HG02852 (cell line): ENCODE measurements at regions not wholly inside any gene's neighbourhood (a gene's known extent, or its start where the extent isn't known, plus 50 kb on each side); places are given as distances from the start of the nearest gene placed in this dataset.
"Not testable (repeated sequence)": the region's sequence is repeated elsewhere in the genome, so short reads cannot be mapped to it uniquely, and the experiment has no call there.

Source experiments
- ATAC-seq: cut with Tn5 transposase; IDR thresholded peaks from one replicate; pipeline ENCODE4 v1.9.1; 2021; ENCODE audit warnings: mild to moderate bottlenecking, moderate library complexity; ENCODE audit not compliant: unreplicated experiment

DNA sequence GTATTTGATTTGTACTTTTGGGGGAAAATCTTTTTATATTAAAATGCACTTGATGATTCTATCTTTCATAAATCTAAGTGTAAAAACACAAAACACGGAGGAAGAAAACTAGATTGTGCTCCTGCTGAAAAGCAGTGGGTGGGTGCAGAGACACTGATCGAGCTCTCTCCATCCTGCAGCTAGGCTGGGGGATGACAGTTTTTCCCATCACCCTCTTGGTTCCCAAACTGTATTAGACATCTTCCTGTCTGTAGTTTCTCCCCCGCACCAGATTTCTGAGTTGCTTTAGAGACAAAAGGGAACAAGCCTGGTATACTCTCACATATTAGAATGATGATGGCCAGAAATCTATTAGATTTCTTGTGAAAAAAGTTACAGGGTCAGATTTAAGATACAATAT, 99.6 kb downstream of the FAM114A2 start:
- no peak for ATAC-seq

DNA sequence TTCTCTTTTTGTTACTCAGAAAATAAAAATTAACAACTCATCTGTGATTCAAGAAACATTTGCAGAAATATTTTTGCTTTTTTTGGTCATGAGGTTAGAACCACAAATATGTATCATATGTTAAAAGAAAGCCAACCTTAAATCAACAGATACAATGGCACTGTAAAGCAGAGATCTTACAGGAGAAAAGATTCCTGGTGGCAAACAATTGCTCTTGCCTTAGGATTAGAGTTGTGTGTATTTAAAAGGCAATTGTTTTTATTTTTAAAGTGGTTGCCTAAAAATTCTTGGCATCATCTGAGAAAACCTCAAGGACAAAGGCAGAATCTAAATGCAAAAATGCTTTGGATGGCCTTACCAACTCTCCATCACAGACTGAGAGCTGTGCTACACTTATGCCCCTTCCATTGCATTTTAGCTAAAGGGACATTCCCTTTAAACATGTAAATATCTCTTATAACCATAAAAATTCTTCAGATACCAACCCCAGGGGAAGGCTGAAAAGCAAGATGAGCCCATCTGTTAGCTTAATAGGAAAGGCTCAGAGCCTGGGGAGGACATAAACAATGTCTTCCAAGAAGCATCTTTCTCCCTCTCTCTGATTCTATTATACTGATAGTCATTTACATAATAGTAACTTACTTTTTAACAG, 100.4 kb downstream of the FAM114A2 start:
- ATAC-seq: no peak

DNA sequence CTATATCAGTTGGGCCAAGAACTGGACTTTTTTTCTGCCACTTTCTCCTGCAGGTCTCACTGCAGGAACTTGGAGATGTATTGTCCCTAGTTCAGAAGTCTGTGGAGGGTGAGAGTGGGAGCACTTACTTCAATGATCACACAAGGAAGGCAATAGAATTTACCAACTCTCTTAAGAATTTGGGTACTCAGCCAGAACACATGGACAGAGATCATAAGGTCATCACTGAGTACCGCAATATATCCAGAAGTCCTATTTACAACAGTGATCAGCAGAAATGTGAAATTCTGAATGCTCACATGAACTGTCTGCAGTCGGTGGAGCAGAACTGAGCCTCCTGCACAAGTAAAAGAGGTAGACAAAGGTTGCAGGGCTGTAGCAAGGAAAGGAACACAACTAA, 101.0 kb downstream of the FAM114A2 start:
- no peak for ATAC-seq

DNA sequence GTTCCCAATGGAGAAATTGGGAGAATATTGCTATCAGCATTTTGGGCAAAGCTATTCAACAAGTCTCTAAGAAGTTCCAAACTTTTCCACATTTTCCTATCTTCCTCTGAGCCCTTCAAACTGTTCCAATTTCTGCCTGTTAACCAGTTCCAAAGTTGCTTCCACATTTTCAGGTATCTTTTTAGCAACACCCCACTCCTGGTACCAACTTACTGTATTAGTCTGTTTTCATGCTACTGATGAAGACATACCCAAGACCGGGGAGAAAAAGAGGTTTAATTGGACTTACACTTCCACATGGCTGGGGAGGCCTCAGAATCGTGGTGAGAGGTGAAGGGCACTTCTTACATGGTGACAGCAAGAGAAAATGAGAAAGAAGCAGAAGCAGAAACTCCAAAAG, 103.6 kb downstream of the FAM114A2 start:
- ATAC-seq: not testable (repeated sequence)

DNA sequence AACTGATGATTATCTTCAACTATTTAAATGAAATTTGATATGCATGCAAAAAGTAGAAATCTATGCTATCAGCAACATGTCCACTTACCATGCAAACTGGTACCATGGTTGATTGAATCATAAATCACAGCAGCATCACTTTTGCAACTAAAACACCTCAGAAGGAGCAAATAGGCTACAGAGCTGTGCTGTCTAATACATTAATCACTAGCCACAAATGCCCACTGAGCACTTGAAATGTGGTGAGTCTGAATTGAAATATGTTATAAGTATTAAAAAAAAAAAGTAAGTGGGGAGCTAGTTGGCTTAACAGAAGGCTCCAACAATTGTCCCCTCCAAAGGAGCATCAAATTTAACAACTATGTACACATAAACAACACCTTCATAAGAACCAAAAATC, 112.5 kb downstream of the FAM114A2 start:
- no peak for ATAC-seq

DNA sequence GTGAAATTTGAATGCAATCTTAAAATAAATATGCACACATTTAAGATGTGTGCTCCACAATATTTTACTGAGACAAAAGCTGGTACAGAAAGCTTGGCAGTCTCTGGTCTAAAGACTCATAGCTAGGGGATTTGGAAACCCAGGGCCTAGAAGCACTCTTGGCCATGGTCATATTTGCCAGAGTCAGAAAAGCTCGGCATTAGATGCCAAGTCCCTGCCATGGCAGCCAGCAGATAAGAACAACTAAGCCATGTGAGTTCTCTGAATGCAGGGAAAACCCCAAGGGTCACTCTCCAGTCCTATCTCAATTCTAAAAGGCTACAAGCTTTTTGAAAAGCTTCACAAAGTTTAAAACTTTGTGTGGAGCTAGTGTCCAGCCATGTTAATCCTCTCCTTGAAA, 119.5 kb downstream of the FAM114A2 start:
- ATAC-seq: no peak

DNA sequence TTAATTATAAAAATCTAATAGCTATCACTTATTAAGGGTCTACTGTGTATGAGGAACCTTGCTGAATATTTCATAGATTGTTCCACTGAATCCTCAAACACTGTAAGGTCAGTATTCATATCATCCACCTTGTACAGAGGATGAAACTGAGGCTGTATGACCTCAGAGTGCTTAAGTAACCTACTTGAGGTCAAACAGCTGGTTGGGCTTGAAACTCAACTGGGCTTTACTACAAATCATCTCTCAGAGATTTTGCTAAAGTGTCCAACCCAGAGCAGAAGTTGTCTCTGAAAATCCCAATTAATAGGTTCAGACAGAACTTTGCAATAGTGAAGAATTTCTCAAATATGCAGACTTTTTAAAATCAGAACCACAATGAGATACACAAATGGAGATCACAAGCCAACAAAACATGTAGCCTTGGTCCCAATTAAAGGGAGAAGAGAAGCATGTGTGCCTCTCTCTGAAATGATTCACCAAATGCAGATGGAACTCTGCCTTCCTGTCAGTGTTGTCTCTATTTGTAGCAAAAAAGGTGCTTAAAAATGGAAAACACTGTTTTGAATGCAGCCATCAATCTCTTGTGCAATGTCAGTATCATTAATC, 131.4 kb downstream of the FAM114A2 start:
- no peak for ATAC-seq

DNA sequence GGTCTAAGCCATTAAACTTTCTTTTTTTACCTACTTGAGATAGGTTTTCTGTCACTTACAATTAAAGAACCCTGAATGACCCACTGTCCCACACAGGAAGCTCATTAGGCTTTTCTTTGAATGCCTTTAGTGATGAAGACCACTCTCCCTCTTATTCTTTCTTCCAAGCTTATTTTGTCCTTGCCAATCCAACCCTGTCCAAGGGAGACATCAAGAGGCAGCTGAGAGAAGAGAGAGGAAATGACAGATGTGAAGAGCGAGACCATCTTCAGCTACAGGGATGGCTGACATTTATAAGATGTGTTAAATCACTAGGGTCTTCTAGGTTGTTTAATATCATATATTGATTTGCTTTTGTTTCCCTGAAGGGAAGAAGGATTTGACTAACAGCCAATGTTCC, 133.5 kb downstream of the FAM114A2 start:
- ATAC-seq: no peak

DNA sequence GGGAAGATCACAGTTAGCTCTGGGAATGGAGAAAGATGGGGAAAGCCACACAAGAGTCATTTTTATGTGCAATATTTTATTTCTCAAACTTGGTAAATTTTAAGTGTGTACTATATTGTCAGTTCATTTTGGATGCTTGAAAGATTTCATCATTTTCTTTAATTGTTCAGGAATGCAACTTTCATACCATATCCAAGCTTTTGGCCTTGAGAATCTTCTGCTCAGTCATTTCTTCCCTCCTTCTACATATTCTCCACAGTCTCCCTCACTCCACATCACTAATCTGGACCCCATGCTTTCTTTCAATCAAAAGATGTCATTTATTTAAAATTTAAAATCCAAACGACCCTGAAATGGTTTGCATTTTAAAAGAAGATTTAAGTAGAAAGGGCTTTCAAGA, 135.4 kb downstream of the FAM114A2 start:
- ATAC-seq: no peak

DNA sequence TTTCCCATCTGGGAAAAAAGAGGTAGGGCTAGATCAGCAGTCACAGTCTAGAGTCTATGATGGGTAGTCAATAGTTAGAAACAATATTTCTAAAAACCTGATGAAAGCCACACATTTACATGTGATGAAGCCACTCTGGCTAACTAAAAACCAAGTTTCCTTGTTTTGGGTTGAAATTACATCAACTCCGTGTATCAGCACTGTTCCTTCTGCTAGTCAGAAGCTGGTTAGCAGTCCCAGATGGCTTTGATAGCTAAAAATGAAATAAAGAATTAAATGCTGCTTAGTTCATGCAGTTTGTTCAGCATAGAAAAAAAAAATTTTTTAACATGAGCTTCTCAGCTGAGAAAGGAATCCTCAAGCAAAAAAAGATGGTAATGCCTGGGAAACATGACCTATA, 136.7 kb downstream of the FAM114A2 start:
- ATAC-seq: no peak

DNA sequence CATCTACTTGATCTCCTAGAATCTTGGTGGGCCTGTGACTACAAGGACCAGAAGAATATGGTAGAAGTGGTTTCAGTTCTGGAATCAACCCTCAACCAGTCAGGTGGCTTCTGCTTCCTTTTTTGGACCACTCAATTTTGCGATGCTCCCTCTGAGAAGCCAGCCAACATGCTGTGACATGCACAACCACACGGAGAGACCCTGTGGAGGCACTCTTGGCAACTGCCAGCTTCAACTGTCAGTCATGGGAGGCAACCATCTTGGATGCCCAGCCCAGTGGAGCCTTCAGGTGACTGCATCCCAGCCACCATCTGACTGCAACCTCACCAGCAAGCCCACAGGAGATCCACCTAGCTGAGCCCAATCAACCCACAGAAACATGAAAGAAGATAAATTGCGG, 137.3 kb downstream of the FAM114A2 start:
- no peak for ATAC-seq

DNA sequence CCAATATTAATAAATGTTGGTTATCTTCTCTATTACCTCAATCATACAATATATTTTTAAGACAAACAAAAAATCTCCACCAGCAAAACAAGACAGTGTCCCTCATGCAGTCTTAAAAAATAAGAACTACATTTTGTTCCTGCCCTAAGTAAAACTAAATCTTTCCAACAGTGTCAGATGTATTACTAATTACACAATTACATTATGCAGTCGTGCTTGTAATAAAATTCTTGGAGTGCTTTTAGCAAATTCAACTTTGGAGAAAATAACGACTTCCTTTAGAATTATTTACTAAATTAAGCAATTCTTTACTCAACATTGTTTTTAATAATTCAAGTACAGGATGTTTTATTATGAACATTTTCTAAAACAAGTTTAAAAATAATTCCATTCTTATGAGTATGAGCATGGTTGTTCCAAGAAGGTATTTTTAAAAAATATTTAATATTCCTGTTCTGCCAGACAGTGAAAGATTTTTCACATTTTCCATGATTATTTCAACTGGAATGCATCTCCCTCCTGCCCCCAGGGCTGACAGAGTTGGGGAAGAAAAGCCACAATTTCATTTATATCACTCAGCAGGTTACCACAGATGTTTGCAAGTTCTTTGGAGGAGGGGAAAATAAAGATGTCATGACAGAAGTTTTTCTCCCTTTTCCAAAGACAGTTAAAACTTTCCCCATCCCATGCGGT, 137.9 kb downstream of the FAM114A2 start:
- ATAC-seq: no peak

DNA sequence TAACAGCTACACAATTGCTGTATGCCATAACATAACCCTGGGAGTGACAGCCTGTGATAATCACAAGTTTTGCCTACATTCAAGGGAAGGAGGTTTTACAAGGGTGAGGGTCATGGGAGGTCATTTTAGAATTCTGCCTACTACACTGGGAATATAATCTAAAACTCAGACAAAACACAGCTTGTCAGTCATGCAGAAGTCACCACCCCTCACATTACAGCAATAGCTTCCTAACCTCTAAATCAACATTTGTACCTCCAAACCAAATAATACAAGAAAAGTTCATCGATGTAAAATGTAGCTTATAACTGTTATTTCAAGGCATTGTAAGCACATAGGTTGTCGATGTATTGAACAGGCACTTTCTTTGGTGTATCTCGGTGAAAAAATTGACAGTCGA, 139.0 kb downstream of the FAM114A2 start:
- no peak for ATAC-seq

DNA sequence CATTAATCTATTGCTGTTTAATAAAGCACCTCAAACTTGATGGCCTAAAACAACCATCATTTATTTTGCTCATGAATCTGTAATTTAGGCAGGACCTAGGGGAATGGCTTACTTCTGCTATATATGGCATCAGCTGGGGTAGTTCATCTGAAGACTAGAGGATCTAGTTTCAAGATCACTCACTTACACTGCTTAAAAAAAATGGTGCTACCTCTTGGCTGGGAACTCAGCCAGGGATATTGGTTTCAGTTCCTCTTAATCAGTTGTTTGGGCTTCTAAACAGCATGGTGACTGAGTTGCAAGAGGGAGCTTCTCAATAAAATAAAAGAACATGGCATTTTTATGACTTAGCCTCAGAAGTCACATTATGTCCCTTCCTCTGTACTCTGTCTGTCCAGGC, 142.0 kb downstream of the FAM114A2 start:
- ATAC-seq: peak; percentile 96

DNA sequence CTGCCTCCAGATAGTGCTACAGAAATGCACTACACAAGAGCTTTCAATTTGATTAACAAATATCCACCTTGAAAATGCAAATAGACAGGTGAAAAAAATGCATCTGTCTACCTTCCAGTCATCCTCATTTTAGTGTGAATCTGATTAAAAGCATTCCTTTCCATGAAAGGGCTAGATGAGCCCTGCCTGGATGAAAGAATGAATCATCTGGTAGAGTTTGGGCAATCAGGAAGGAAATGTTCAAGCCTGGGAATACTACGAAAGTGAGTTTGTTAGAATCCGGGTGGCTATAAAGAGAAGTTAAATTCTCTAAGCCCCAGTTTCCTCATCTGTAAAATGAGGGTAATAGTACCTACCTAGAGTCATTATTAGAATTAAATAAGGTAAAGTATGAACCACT, 142.6 kb downstream of the FAM114A2 start:
- no peak for ATAC-seq

DNA sequence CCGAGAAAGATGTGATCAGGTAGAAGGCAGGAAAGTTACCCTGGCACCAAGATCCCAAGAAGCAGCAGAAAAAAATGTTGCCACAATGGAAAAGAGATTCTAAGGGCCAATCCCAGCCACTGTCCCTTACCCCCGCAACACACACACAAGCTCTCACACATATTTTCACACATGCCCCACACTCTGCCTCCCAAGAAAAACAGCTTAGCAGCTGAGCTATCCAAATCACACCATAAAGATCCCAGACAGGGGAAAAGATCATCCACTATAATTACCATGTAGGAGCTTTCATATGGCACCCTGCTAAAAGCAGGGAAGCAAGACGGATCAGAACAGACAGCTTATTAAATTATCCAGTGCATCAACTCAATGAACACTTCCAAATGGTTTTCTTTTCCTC, 143.4 kb downstream of the FAM114A2 start:
- no peak for ATAC-seq

DNA sequence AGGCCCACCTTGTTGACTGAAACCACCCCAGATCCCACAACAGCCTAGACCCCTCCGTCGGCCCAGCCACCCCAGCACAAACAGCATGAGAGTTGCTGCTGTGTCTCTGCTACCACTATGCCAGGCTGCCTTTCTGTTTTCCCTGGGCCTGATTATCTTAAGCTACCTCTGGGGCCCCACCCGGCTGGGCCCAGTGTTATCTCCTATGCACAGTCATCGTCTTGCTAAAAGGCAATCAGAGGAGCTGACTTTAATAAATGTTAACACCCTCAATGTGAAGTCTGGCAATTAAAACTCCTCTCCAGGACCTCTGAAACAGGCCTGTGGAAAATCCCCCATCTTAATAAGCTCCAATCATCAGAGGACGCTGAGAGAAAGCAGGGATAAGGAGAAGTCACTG, 144.9 kb downstream of the FAM114A2 start:
- no peak for ATAC-seq

DNA sequence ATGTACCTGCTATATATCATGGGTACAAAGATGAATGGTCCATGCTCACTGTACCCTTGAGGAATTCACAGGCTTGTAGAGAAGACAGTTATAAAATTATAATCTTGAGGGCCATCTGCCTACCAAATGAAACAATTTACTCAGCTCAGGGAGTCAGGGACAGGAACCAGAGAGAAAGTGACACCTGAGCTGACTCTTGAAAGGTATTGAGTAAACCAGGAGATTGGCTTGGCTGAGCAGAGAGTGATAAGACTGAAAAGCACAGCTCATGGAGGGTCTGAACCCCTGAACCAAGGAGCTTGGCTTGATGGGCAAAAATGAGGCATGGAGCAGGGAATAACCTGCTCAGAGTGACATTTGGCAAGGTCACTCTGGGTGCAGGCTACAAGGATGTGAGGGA, 147.3 kb downstream of the FAM114A2 start:
- ATAC-seq: no peak

DNA sequence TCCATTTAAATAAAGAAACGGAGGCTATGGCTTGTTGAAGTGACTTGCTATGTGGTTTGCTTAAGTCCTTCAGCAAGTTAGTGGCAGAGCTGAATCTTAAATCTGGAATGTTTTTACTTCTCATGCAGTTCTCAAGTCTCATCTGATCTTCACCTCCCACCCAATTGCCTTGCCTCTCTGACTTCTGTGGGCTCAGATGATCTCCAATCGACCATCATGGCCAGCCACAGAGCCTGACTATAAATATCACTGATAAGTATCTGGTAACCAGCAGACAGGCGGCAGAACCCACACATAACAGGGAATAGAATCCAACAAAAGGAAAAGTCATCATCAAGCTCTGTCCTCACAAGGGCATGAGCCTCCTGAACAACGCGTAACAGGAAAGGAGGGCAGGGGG, 149.9 kb downstream of the FAM114A2 start:
- ATAC-seq: no peak

DNA sequence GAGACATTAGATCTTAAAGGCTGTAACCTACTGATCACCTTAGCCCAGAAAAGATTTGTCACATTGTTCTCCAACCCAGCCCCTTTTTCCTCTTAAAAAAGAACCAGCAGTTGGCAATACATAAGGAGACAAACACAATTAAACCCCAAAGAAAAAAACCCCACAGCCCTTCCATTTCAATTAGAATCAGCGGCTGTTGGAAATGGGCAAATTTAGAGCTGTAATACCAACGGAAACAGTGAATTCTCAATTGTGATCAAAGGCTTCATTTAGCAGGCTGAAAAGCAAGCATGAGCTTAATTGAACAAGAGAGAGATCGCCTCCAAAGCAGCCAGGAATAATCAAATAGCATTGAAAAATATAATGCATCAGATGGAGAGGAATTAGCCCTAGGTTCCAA, 153.6 kb downstream of the FAM114A2 start:
- ATAC-seq: no peak

DNA sequence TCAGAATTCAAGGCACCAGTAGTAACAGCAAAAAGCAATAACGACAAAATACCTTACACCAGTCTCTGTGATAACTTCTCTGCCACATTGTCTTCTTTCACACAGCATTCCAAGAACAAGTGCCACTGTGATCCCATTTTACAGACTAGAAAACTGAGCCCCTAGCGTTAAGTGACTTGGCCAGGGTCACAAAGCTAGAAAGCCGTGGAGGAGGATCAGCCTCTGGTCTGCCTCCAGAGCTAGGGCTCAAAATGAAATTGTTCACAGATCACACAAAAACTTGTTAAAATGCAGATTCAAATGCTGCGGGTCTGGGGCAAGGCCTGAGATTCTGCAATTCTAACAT, 154.1 kb downstream of the FAM114A2 start:
- no peak for ATAC-seq

DNA sequence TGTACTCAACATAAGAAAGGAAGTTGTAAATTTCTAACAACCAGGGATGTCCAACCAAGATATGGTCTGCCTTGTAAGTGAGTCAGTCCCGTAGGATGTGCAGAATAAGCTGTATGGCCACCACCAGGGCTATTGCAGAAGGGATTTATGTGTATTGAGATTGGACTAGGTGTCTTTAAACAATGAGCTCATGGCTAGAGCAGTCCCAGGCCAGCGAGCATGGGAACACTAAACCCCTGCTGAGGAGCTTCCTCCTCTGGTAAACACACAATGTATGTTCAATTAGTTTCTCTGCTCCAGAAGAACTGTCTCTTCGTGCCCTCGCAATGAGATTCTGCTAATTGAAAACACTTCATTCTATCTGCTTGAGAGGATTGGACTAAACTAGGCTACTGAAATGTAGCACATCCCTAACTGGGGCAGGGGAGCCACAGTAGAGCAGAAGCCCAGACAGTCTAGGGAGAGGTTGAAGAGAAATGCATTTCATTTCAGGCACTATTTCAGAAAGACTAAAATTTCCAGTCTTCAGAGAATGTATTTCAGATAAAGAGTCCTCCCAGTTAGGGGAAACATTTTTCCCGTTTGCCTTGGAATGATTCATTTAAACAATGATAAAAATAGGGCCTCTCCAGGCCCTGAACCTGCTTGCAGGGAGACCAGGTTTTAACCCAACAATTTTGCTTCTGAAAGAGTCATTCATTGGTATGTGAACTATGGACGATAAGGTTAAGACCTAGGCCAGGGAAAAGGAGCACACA, 154.7 kb downstream of the FAM114A2 start:
- ATAC-seq: no peak
